Large intestine (tissue), 3 donors: ENCODE measurements at regions not wholly inside any gene's neighbourhood (a gene's known extent, or its start where the extent isn't known, plus 50 kb on each side); places are given as distances from the start of the nearest gene placed in this dataset.
A peak's percentile ranks its signal among the peaks of the same experiment; 100 is the strongest.

Experiments
- DNase-seq, 2 donors: peaks; one replicate each; pipeline versions ENCODE4 v3.0.0 to v3.0.0-alpha.2; 2013
- H3K27ac ChIP-seq: one replicate; pipeline ENCODE4 v1.5.1; 2013; ENCODE audit warnings: low read length
- H3K27me3 ChIP-seq: 2 replicates; pipeline ENCODE4 v1.6.1; 2013; ENCODE audit warnings: low read length; ENCODE audit not compliant: control insufficient read depth, insufficient read depth
- H3K36me3 ChIP-seq: 2 replicates; pipeline ENCODE4 v1.6.1; 2013; ENCODE audit warnings: low read length; ENCODE audit not compliant: control insufficient read depth, insufficient read depth
- H3K4me1 ChIP-seq: one replicate; pipeline ENCODE4 v1.6.1; 2013; ENCODE audit warnings: low read length; ENCODE audit not compliant: control insufficient read depth, insufficient read depth
- H3K4me3 ChIP-seq: one replicate; pipeline ENCODE4 v1.5.1; 2013; ENCODE audit warnings: low read length
- H3K9me3 ChIP-seq: one replicate; pipeline ENCODE4 v1.6.1; 2013; ENCODE audit warnings: mild to moderate bottlenecking, low read depth, low read length, moderate library complexity; ENCODE audit not compliant: control insufficient read depth
- WGBS: methylation state at CpG from one replicate; pipeline ENCODE4 v1.1.5; 2013; ENCODE audit warnings: low lambda C conversion rate; ENCODE audit not compliant: insufficient coverage; 5-methylcytosine and 5-hydroxymethylcytosine counted together

DNA sequence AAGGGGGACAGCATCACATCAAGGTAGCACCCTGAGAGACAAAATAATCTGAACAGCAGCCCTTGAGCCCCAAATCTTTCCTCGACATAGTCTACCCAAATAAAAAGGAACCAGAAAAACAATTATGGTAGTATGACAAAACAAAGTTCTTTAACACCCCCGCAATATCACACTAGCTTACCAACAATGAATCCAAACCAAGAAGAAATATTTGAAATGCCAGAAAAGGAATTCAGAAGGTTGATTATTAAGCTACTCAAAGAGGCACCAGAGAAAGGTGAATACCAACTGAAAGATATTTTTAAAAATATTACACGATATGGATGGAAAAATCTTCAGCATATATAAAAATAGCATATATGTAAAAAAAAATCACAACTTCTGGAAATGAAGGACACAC is 252.9 kb upstream of the SLITRK6 start:
- DNase-seq, result no peak
- WGBS, result 100% methylated on average over 1 of the region's 3 CpGs

DNA sequence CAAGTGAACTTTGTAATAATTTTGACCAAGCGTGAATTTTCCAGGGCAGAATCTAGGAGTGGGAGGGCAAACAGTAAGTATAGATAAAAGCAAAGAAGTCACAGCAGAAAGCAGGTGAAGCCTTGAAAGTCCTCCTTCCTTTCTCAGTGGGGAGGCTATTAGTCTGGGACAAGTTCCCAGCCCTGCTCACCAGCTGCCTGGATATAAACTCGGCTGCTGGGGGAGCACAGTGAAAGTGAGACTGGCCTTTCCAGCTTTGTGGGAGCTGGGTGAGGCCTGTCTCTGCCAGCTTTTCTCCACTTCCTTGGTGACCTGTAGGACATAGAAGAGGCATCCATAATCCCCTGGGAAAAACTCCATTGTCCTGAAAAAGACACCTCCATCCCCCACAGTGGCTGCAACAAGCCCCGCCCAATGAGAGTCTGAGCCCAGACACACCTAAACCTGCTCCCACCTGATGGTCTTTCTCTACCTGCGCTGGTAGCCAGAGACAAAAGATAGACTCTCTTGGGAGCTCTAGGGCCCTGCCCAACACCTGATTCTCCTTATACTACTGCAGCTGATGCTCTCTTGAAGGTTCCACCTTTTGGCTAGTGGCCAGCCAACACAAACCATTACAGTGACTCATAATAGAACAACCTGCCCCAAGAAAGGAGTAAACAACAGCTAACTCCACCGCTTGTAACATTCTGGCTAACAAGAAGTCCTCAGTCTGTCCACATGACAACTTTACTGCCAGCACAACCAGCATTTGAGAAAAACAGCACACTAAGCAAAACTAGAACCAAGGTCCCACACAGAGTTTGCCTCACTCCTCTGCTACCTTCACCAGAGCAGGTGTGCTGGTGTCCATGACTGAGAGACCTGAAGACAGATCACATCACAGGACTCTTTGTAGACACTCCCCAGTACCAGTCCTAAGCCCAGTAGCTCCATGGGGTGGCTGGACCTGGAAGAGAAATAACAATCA is 252.2 kb upstream of the SLITRK6 start:
- H3K9me3 ChIP-seq, result no peaks in the 10 kb centered on the region
- H3K27me3 ChIP-seq, result no peaks in the 10 kb centered on the region
- H3K27ac ChIP-seq, result no peak overlapping the region
- DNase-seq, result no peak
- H3K36me3 ChIP-seq, result no peaks in the 10 kb centered on the region
- no CpG with 5 or more reads among the region's 5 CpGs for WGBS
- H3K4me3 ChIP-seq, result no peak overlapping the region
- H3K4me1 ChIP-seq, result no peaks in the 10 kb centered on the region

More for the DNA sequence above, 252.9 kb upstream of the SLITRK6 start:
- no peaks in the 10 kb centered on the region for H3K4me1 ChIP-seq
- no peak overlapping the region for H3K4me3 ChIP-seq
- H3K27me3 ChIP-seq, result no peaks in the 10 kb centered on the region
- H3K9me3 ChIP-seq, result no peaks in the 10 kb centered on the region
- no peak overlapping the region for H3K27ac ChIP-seq
- no peaks in the 10 kb centered on the region for H3K36me3 ChIP-seq

DNA sequence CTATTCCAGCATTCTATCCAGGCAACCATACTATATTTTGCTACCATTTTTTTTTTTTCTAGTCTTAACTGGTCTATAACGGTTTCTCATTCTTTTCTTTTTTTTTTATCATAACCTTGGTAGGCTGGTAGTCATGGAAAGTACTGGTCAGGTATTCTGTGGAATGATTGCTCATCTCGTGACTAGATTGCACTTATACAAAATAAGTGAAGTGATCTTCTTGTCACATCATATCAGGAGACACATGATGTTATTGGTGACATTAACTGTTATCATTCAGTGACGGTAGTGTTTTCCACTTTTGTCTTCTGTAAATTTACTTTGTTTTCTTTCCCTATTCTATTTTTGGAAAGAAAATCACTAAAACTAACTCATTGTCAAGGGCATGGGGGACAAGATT is 239.3 kb upstream of the SLITRK6 start:
- Histone ChIP-seq H3K4me1 (no peaks in the 10 kb centered on the region), H3K36me3 (no peaks in the 10 kb centered on the region), H3K27ac (no peak overlapping the region), H3K27me3 (no peaks in the 10 kb centered on the region), H3K4me3 (no peak overlapping the region), H3K9me3 (no peaks in the 10 kb centered on the region)
- no peak for DNase-seq
- WGBS, result 100% methylated on average over 2 of the region's 3 CpGs

- H3K27me3 ChIP-seq, result no peaks in the 10 kb centered on the region
- no peak overlapping the region for H3K4me3 ChIP-seq
- peak; percentile 2 to 4 for DNase-seq
- WGBS, result 50% methylated on average over 1 of the region's 3 CpGs
- H3K36me3 ChIP-seq, result no peaks in the 10 kb centered on the region
- no peaks in the 10 kb centered on the region for H3K9me3 ChIP-seq
- H3K27ac ChIP-seq, result no peak overlapping the region
- H3K4me1 ChIP-seq, result no peaks in the 10 kb centered on the region
These were observed 221.3 kb upstream of the SLITRK6 start for GRCh38 chr13:86020351-86021002.

DNA sequence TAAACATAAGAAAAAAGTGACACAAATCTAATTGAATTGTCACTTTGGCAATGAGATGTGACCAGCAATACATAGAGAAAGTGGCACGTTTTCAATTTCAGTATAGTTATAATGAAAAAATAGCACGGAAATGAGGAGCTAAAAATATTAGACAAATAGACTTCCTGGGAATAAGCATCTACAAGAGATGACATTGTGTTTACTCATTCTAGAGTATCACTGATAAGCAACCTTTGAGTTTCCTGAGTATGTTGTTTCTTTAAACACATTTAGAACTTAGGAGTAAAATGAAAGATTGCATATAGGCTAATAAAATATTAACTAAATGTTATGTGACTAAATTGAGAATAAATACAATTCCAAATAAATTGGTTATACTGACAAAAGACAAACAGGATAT is 207.1 kb upstream of the SLITRK6 start:
- Histone ChIP-seq H3K4me1 (no peaks in the 10 kb centered on the region), H3K27ac (no peak overlapping the region), H3K36me3 (no peaks in the 10 kb centered on the region), H3K9me3 (no peaks in the 10 kb centered on the region), H3K27me3 (no peaks in the 10 kb centered on the region), H3K4me3 (no peak overlapping the region)
- no peak for DNase-seq
- WGBS, result 20% methylated on average over 1 of the region's 2 CpGs

DNA sequence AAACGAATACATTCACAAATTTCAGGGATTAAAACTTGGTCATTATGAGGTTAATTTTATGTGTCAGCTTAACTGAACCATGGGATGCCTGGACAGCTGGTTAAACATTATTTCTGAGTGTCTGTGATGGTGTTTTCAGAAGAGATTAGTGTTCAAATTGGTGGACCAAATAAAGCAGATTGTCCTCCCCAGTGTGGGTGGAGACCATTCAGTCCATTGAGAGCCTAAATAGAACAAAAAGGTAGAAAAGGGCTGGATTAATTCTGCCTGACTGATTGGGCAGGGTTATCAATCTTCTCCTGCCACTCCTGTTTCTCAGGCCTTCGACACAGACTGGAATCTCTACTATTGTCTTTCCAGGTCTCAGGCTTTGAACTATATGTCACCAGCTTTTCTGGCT is 203.8 kb upstream of the SLITRK6 start:
- Histone ChIP-seq H3K4me3 (no peak overlapping the region), H3K27me3 (no peaks in the 10 kb centered on the region), H3K27ac (no peak overlapping the region), H3K4me1 (no peaks in the 10 kb centered on the region), H3K36me3 (no peaks in the 10 kb centered on the region), H3K9me3 (no peaks in the 10 kb centered on the region)
- WGBS, result 40% methylated on average over 1 of the region's 2 CpGs
- no peak for DNase-seq

DNA sequence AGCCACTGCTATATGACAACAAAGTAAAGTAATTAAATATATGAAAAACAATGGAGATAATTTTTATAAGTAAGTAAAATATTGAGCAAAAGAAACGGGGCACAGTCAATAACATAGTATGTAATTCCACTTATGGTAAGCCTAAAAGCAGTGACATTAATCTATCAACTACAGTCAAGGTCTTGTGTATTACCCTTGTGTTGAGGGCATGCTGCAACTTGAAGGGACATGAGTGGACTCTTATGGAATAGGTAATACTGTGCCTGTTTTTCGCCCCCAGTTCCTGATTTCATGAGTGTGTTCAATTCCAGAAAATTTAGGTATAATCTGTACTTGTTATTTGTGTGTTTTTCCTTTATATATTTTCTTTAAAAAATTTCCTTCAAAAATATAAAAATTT is 201.3 kb upstream of the SLITRK6 start:
- Histone ChIP-seq H3K27ac (no peak overlapping the region), H3K27me3 (no peaks in the 10 kb centered on the region), H3K4me3 (no peak overlapping the region), H3K4me1 (no peaks in the 10 kb centered on the region), H3K36me3 (no peaks in the 10 kb centered on the region), H3K9me3 (no peaks in the 10 kb centered on the region)
- no peak for DNase-seq
- WGBS, result 86% methylated on average over 2 of the region's 2 CpGs

DNA sequence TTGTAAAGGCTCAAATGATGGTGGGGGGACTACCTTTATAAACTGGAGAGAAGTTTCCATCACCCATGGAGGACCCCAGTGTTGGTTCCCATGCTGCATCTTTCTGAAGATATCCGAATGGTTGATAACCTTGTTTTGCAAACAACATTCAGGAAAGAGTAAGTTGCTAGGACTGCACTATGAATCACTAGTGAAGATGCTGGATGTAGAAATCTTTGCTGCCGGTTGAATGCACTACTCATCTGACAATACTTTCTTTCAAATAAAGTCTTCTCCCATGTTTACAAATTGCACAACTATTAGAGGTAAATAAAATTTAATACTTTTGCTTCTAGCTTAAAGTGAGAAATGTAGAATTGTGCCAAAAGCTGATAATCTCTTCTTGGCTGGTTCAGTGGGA is 198.4 kb upstream of the SLITRK6 start:
- H3K36me3 ChIP-seq, result no peaks in the 10 kb centered on the region
- WGBS, result 100% methylated on average over 1 of the region's 2 CpGs
- DNase-seq, result no peak
- no peaks in the 10 kb centered on the region for H3K9me3 ChIP-seq
- no peaks in the 10 kb centered on the region for H3K4me1 ChIP-seq
- no peak overlapping the region for H3K27ac ChIP-seq
- no peak overlapping the region for H3K4me3 ChIP-seq
- H3K27me3 ChIP-seq, result no peaks in the 10 kb centered on the region

DNA sequence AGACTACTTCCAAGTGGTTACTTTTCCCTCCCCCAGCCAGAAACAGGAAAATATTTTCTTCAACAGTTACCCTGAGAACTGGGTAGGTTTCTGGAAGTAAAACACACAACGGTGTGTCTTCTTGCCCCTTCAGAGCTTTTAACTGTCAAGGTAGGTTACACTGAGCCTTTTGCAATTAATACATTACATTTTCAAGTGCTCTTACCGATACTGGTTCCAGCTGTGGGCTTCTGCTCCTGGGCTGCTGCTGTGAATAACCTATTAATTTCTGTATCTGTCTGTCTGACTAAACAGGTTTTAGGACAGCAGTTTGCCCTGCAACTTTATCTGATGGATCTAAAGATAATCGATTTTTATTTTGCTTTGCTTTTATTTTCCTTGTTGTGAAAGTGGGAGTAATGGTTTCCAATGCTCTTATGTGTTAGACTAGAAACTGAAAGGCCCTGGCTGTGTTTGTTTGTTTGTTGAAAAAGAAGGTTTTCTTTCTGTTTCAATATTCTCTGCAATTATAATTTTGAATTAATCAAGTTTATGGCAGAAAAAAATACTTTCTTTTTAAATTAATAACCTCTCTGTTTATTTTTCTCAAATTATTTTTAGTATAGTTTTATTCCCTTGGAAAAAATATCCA is 196.7 kb upstream of the SLITRK6 start:
- 83% methylated on average over 1 of the region's 3 CpGs for WGBS
- no peaks in the 10 kb centered on the region for H3K9me3 ChIP-seq
- H3K27ac ChIP-seq, result no peak overlapping the region
- H3K27me3 ChIP-seq, result no peaks in the 10 kb centered on the region
- no peaks in the 10 kb centered on the region for H3K36me3 ChIP-seq
- no peak overlapping the region for H3K4me3 ChIP-seq
- DNase-seq, result no peak
- H3K4me1 ChIP-seq, result no peaks in the 10 kb centered on the region

DNA sequence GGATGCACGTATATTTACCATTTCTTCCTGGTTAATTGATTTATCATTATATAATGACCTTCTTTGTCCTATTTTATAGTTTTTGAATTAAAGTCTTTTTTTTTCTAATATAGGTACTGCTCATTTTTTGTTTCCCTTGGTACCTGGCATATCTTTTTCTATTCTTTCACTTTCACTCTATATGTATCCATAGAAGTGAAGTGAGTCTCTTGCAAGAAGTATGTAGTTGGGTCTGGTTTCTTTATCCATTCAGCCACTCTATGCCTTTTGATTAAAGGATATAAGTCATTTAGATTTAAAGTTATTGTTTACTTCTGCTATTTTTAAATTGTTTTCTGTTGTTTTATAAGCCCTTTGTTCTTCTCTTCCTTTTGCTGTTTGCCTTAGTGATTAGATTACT is 194.3 kb upstream of the SLITRK6 start:
- Histone ChIP-seq H3K4me3 (no peak overlapping the region), H3K9me3 (no peaks in the 10 kb centered on the region), H3K36me3 (no peaks in the 10 kb centered on the region), H3K4me1 (no peaks in the 10 kb centered on the region), H3K27ac (no peak overlapping the region), H3K27me3 (no peaks in the 10 kb centered on the region)
- no peak for DNase-seq
- WGBS, result 92% methylated on average over 1 of the region's 1 CpG
